ENCODE measurements at regions not wholly inside any gene's neighbourhood (a gene's known extent, or its start where the extent isn't known, plus 50 kb on each side); places are given as distances from the start of the nearest gene placed in this dataset.
"Not testable (repeated sequence)": the region's sequence is repeated elsewhere in the genome, so short reads cannot be mapped to it uniquely, and the experiment has no call there.

DNA sequence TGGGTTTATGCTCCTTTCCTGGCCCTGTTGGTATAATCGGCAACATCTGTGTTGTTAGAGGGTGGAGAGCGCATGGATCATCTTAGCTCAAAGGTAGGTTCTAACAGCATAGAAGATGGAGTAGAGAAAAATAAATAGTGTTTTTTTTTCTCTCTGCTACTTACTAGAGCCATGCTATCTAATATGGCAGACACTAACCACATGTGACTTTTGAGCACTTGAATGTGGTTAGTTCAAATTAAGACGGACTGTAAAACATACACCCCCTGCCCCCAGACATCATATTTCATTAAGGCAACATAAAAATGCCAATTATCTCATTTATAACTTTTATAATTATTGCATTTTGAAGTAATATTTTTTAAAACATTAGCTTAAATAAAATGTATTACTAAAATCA, 525.1 kb downstream of the KIF20B start:
- in situ Hi-C loops (cut with HindIII; ENCODE audit: low sequenced_read_pairs): no loop called here

DNA sequence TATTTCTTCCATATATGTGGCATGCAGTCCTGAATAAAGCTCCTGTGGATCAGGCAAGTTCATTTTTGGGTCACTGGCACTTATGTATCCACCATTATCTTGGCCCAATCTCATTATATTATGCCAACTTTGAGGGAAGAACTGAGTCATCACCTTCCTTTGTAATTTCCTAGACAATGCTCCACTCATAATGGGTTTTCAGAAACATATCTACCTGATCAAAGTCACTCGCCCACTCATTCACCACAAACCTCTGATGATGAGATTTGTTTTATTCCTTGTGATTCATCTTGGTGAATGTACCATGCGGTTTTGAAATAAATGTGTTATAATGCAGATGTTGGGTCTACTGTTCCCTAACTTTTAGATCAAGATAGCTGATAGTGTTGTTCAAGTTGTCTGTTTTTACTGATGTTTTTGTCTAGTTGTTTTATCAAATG, 525.8 kb downstream of the KIF20B start:
- in situ Hi-C loops (cut with HindIII; ENCODE audit: low sequenced_read_pairs): no loop called here

DNA sequence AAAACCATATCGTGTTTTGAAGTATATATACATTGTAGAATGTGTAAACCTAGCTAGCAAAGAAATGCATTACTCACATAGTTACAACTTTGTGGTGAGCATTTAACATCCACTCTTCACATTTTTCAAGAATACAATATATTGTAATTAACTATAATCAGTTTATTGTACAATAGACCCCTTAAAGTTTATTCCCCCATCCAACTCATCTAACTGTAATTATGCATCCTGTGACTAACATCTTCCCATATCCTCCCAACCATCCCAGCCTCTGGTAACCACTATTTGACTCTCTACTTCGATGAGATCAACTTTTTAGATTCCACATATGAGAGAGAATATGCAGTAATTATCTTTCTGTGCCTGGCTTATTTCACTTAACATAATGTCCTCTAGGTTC, 526.4 kb downstream of the KIF20B start:
- in situ Hi-C loops (cut with HindIII; ENCODE audit: low sequenced_read_pairs): no loop called here

DNA sequence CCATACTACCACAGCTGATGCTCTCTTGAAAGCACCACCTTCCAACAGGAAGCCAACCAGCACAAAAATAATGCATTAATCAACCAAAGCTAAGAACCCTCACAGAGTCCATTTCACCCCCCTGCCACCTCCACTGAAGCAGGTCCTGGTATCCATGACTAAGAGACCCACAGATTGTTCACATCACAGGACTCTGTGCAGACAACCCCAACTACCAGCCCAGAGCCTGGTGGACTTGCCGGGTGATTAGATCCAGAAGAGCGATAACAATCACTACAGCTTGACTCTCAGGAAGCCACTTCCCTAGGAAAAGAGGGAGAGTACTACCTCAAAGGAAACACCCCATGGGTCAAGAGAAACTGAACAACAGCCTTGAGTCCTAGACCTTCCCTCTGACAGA, 528.1 kb downstream of the KIF20B start:
- in situ Hi-C loops (cut with HindIII; ENCODE audit: low sequenced_read_pairs): no loop called here

DNA sequence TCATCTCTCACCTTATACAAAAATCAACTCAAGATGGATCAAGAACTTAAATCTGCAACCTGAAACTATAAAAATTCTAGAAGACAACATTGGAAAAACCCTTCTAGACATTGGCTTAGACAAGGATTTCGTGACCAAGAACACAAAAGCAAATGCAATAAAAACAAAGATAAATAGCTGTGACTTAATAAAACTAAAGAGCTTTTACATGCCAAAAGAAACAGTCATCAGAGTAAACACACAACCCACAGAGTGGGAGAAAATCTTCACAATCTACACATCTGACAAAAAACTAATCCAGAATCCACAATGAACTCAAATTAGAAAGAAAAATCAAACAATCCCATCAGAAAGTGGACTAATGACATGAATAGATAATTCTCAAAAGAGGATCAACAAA, 532.4 kb downstream of the KIF20B start:
- in situ Hi-C loops (cut with HindIII; ENCODE audit: low sequenced_read_pairs): not testable (repeated sequence)

DNA sequence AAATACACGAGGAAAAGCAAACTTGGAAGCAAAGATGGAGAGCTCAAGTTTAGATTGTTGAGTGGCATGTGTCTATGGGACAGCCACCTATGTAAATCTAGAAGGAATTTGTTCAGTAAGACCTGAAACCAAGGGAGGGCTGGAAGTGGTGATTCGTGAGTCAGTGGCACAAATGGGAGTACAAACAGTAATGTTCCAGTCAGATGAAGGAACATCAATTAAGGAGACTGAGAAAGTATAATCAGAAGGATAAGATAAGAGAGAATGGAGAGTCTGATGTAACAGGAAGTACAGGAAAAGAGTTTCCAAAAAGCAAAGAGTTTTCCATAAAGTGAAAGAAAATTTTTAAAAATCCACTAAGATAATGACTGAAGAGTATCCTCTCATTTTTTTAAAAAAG, 544.2 kb downstream of the KIF20B start:
- in situ Hi-C loops (cut with HindIII; ENCODE audit: low sequenced_read_pairs): no loop called here

DNA sequence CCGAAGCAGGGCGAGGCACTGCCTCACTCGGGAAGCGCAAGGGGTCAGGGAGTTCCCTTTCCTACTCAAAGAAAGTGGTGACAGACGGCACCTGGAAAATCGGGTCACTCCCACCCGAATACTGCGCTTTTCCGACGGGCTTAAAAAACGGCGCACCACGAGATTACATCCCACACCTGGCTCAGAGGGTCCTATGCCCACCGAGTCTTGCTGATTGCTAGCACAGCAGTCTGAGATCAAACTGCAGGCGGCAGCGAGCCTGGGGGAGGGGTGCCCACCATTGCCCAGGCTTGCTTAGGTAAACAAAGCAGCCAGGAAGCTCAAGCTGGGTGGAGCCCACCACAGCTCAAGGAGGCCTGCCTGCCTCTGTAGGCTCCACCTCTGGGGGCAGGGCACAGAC, 549.4 kb downstream of the KIF20B start:
- in situ Hi-C loops (cut with HindIII; ENCODE audit: low sequenced_read_pairs): not testable (repeated sequence)

DNA sequence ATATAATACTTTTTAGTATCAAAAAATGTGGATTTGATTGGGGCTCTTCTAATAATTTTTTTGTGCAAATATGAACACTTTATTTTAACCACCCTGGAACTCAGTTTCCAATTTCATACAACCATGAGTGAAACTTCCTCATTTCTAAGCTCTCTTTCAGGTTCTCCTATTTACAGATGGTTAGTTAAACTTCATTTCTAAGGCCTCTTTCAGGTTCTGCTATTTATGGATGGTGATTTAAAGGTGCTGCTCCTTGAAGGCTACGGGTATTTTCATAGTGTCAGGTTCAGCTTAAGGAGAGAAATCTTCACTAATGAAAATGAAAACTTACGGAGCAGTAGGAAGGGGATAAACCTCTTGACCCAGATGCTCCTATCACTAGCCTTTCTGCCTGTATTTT, 568.3 kb downstream of the KIF20B start:
- in situ Hi-C loops (cut with HindIII; ENCODE audit: low sequenced_read_pairs): no loop called here

DNA sequence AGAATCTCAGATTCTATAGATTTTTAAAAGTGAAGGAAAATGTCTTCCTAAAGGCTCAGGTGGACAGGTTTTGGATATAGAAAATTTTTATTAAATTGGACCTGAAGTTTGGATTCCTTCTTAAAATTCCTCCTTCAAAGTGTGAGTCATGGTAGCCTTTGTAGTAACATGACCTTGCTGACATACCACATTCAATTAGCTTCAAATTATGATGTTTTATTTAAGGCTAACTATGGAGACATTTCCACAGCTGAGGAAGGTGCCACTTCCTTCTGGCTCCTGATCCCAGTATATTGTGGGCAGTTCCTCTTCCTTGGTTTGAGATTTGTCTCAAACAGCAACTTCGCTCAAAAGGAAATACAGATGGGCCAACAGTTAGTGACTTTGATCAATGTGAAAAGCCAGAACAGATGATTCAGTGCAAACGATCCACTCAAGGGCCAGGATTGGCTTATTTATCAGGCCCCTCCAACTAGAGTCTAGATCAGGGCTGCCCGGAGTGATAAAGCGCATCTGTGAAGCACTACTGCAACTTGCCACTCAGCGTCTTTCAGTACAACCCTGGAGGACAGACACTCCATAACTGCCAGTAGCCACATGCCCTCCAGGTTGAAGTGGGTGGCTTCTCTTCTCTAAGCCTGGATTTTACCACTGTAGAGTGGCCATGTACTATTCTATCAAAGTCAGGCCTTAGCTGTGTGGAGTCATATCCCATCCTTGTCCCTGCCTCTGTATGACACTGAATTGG, 573.5 kb downstream of the KIF20B start:
- in situ Hi-C loops (cut with HindIII; ENCODE audit: low sequenced_read_pairs): no loop called here

DNA sequence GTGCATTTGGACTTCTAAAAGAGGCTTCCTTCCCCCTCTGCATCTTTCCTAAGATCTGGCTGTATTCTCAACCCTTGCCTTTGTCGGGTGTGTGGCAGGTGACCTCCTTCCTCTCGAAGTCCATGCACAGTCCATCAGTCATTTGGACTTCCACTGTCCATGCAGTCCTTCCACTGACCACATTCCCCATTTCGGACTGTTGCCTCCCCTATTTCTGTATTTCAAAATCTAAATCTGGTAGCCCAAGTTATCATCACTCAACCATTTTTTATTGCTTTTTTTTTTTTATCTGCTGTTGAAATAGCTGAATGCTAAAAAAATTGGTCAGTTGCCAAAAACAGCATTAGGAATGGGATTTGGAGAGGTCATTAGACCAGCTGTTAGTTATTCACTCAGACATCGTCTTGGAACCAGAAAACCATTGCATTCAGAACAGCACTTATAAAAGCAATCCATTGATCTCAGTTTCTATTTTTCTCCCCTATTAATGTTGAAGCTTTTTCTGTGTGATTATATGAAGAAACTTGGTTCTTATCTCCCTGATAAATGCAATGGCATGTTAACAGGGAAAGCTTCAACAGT, 575.6 kb downstream of the KIF20B start:
- in situ Hi-C loops (cut with HindIII; ENCODE audit: low sequenced_read_pairs): no loop called here

DNA sequence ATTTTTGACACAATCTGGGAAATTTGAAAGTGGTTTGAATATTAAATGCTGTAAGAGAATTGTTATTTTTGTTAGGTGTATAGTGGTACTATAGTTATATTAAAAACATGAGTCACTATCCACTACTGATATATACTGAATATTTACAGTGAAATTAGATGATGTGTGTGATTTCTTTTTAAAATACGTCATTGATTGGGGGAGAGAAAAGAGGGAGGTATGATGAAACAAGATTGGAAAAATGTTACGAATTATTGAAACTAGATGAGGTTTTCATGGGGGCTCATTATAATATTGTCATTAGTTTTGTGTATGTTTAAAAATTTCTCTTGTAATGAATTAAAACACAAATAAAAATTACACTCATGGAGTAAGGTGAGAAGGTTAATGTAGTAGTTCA, 571.4 kb downstream of the HTR7 start:
- in situ Hi-C loops (cut with HindIII; ENCODE audit: low sequenced_read_pairs): no loop called here

DNA sequence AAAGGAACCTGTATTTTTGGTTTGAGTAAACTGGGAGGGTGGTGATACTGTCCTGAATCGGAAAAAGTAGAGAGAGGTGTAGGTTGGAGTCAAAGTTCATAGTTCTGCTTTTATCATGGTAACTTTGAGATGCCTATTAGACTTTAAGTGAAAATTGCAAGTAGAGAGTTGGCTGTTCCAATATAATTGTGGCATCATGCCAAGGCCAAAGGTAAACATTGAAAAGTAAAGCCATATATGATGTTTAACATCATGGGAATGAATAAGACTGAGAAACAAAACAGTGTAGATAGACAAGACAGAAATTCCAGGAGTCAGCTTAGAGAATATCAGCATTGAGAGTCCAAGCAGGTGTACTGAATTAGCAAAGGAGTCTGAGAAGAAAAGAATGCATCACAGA, 570.9 kb downstream of the HTR7 start:
- in situ Hi-C loops (cut with HindIII; ENCODE audit: low sequenced_read_pairs): no loop called here

DNA sequence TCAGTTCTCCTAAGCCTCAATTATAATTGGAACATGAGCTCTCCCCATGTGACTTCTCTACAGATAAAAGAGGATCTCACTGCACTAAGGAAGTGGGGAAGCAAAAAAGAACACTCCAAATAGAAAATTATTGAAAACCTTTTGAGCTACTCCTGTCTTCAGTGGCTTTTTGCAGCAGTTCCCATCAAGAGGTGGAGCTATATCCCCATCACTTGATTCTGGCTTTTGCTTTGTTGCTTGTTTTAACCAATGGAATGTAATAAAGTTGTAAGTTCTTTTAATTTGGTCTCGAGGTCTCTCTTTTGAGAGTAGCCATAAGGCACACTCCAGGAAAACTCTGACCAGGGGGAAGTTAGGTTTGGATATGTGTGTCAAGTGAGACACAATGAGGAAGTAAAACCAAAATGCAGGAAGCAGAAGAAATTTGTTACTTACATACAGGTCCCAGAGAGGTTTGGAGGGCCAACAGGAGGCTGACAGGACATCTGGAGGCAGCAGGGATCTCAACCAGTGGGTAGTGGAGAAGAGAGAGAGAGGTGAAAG, 569.4 kb downstream of the HTR7 start:
- in situ Hi-C loops (cut with HindIII; ENCODE audit: low sequenced_read_pairs): no loop called here

DNA sequence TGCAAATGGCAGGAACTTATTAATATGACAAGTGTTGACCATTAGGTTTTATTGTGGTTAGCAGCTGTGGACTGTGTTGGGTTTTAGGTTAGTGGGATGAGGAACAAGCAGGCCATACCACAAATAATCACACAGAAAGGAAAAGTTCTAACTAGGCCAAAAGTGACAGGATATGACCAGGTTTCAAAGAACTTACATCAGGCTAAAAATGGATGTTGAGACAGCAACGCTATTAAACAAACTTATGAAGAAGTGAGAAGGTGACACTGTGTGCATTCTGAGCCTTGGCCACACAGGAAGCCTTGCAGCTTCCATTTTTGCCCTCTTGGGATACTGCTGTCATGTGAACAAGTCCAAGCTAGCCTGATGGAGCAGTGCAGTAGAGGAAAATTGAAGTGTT, 568.8 kb downstream of the HTR7 start:
- in situ Hi-C loops (cut with HindIII; ENCODE audit: low sequenced_read_pairs): no loop called here

DNA sequence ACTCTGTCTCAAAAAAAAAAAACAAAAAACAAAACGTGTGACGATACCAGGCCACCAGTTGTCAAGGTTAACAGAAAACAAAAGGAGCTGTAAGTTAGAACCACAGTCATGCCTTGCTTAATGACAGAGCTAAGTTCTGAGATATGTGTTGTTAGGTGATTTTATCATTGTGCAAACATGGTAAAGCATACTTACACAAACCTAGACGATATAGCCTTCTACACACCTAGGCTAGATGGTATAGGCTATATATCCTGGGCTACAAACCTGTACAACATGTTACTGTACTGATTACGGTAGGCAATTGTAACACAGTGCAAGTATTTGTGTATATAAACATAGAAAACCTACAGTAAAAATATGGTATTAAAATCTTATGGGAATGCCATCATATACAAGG, 564.2 kb downstream of the HTR7 start:
- in situ Hi-C loops (cut with HindIII; ENCODE audit: low sequenced_read_pairs): no loop called here

DNA sequence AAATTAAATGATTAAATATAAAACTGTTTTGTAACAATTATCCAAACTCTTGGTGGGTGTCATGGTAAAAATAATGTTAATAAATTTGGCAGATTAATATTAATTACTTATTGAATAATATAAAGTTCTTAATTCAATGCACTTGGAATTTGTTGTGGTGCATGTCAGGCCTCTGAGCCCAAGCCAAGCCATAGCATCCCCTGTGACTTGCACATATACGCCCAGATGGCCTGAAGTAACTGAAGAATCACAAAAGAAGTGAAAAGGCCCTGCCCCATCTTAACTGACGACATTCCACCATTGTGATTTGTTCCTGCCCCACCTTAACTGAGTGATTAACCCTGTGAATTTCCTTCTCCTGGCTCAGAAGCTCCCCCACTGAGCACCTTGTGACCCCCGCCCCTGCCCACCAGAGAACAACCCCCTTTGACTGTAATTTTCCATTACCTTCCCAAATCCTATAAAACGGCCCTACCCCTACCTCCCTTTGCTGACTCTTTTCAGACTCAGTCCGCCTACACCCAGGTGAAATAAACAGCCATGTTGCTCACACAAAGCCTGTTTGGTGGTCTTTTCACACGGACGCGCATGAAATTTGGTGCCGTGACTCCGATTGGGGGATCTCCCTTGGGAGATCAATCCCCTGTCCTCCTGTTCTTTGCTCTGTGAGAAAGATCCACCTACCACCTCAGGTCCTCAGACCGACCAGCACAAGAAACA, 562.9 kb downstream of the HTR7 start:
- in situ Hi-C loops (cut with HindIII; ENCODE audit: low sequenced_read_pairs): not testable (repeated sequence)

DNA sequence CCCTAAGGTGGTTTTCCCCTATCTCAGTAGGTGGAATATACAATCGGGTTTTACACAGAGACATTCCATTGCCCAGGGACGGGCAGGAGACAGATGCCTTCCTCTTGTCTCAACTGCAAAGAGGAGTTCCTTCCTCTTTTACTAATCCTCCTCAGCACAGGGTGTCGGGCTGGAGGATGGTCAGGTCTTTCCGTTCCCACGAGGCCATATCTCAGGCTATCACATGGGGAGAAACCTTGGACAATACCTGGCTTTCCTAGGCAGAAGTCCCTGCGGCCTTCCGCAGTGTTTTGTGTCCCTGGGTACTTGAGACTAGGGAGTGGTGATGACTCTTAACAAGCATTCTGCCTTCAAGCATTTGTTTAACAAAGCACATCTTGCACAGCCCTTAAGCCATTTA, 555.8 kb downstream of the HTR7 start:
- in situ Hi-C loops (cut with HindIII; ENCODE audit: low sequenced_read_pairs): not testable (repeated sequence)

DNA sequence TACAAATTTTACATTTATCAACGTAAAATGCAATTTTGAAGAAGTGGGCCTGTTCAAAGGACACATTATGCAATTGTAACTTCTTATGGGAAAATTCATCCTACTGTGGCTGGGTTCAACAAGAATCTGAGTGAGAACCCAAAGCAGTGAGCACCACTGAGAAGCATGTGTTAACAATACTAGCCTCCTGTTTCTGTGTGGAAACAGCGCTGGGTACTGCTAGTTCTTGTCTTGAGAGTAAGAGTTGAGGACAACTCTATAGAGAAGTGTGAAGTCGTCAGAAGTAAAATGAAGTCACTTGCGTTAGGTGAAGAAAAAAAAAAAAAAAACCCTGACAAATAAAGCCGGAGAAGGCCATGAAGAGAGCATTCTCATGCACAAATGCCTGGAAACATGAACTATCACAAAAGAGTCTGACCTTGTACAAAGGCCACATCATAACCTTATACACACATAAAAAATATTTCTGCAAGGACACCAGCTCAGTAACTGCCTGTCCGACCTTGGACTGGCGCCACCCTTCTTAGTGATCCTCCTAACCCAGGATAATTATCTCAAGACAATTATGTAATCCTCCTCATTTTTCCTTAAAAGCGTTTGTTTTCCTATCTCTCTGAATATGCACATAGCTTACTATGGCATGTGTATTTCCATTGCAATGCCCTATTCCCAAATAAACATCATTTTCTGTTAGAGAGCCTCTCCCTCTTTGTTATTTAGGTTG, 554.9 kb downstream of the HTR7 start:
- in situ Hi-C loops (cut with HindIII; ENCODE audit: low sequenced_read_pairs): no loop called here

DNA sequence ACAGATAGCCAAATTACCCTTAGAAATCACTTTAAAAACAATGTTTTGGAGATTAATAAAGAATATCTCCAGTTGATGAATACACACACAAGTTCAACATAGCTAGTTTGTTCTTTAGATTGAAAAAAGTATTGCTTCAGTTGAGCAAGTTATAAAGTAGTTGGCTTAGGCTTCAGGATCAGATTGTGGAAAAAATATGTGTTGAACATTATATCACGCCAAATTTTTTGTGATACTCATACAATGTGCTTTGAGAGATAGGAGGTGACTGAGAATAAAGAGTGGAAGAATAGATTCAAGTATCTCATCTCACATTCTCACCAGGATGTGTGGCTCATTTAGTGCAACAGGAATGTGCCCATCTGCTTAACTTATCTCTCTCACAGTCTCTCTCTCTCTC, 553.3 kb downstream of the HTR7 start:
- in situ Hi-C loops (cut with HindIII; ENCODE audit: low sequenced_read_pairs): no loop called here

DNA sequence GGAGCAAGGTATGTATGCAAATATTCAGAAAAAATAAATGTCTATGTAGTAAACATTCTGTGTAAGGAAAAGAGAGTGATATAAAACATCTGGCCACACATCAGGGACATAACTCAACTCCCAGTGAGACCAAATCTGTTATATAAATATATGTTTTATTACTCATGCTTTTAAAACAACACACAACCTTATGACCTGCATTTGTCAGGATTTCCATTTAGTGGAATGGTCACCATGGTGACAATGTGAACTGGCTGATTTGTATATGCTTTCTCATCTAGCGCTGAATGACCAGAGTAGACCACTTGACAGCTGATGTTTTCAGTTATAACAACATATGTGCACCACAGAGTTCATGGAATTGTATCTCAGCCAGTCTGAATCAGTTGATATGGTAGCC, 551.7 kb downstream of the HTR7 start:
- in situ Hi-C loops (cut with HindIII; ENCODE audit: low sequenced_read_pairs): no loop called here

DNA sequence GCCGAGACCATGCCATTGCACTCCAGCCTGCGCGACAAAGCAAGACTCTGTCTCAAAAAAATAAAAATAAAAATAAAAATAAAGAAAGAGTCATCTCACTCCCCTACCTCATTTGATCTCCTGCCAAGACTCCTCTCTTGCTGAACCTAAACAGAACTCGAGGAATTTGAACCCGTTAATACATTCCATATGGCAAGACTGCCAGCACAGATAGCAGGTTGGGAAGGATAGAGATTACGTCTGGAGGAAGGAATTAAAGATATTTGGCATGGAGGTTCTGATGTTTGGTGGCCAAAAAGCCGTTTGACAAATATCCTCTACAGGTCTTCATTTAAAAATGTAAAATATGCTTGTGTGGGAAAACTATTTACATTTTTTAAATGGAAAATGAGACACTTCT, 549.6 kb downstream of the HTR7 start:
- in situ Hi-C loops (cut with HindIII; ENCODE audit: low sequenced_read_pairs): no loop called here

All from endothelial cell of hepatic sinusoid (primary cell).